Chondrocyte (in vitro differentiated cells): ENCODE measurements at regions not wholly inside any gene's neighbourhood (a gene's known extent, or its start where the extent isn't known, plus 50 kb on each side); places are given as distances from the start of the nearest gene placed in this dataset.
"Not testable (repeated sequence)": the region's sequence is repeated elsewhere in the genome, so short reads cannot be mapped to it uniquely, and the experiment has no call there.

ENCODE experiments used
- DNase-seq: peaks from one replicate; pipeline ENCODE4 v3.0.0; 2021; ENCODE audit warnings: mixed read lengths, low spot score
- H3K27ac Mint-ChIP-seq: one replicate; pipeline ENCODE4 v1.8.0; 2021; ENCODE audit warnings: mild to moderate bottlenecking, moderate library complexity, mixed read lengths; ENCODE audit not compliant: unreplicated experiment
- H3K27me3 Mint-ChIP-seq: 2 replicates; pipeline ENCODE4 v1.8.0; 2021; ENCODE audit warnings: low read depth, mixed read lengths
- H3K36me3 Mint-ChIP-seq: 2 replicates; pipeline ENCODE4 v1.8.0; 2021; ENCODE audit warnings: low read depth, mixed read lengths
- H3K4me1 Mint-ChIP-seq: 2 replicates; pipeline ENCODE4 v1.8.0; 2021; ENCODE audit warnings: low read depth, mild to moderate bottlenecking, mixed read lengths
- H3K4me3 Mint-ChIP-seq: one replicate; pipeline ENCODE4 v1.8.0; 2021; ENCODE audit warnings: mild to moderate bottlenecking, moderate library complexity, mixed read lengths; ENCODE audit not compliant: unreplicated experiment
- H3K9me3 Mint-ChIP-seq: 2 replicates; pipeline ENCODE4 v1.8.0; 2021; ENCODE audit warnings: low read depth, mixed read lengths
- CTCF ChIP-seq: fragments of 200-600 bp; sonication (generic); IDR thresholded peaks from 2 replicates; pipeline ENCODE4 v1.5.0; 2021; ENCODE audit warnings: antibody characterized with exemption, mild to moderate bottlenecking, moderate library complexity

- no peak for TF ChIP-seq CTCF
- H3K9me3 Mint-ChIP-seq: no peaks in the 10 kb centered on the region
- no peak for DNase-seq
These were observed 84.2 kb upstream of the PIK3C3 start for GRCh38 chr18:41870817-41871216.

GRCh38 chr18:41870191-41870590 lies 84.8 kb upstream of the PIK3C3 start:
- no peaks in the 10 kb centered on the region for H3K36me3 Mint-ChIP-seq
- H3K9me3 Mint-ChIP-seq: no peaks in the 10 kb centered on the region
- H3K4me3 Mint-ChIP-seq: no peak overlapping the region
- H3K27ac Mint-ChIP-seq: no peak overlapping the region
- peaks cover 16% of the 10 kb centered on the region for H3K4me1 Mint-ChIP-seq
- no peaks in the 10 kb centered on the region for H3K27me3 Mint-ChIP-seq
- no peak for DNase-seq
- no peak for TF ChIP-seq CTCF

More at GRCh38 chr18:41870817-41871216, 84.2 kb upstream of the PIK3C3 start:
- Mint-ChIP-seq H3K27me3 (no peaks in the 10 kb centered on the region), H3K4me1 (peaks cover 22% of the 10 kb centered on the region), H3K27ac (no peak overlapping the region), H3K36me3 (no peaks in the 10 kb centered on the region), H3K4me3 (no peak overlapping the region)

GRCh38 chr18:41865796-41866195 lies 89.2 kb upstream of the PIK3C3 start:
- not testable (repeated sequence) for H3K27ac Mint-ChIP-seq, H3K36me3 Mint-ChIP-seq, H3K27me3 Mint-ChIP-seq, H3K4me1 Mint-ChIP-seq, H3K4me3 Mint-ChIP-seq, H3K9me3 Mint-ChIP-seq
- DNase-seq: peak; percentile 73

GRCh38 chr18:41864216-41864615 lies 90.8 kb upstream of the PIK3C3 start:
- Mint-ChIP-seq H3K4me3 (no peak overlapping the region), H3K4me1 (no peaks in the 10 kb centered on the region), H3K36me3 (no peaks in the 10 kb centered on the region), H3K27ac (no peak overlapping the region), H3K9me3 (no peaks in the 10 kb centered on the region), H3K27me3 (no peaks in the 10 kb centered on the region)
- no peak for DNase-seq
- no peak for TF ChIP-seq CTCF

- DNase-seq: no peak
- no peak overlapping the region for H3K27ac Mint-ChIP-seq
- TF ChIP-seq CTCF: no peak
- H3K9me3 Mint-ChIP-seq: no peaks in the 10 kb centered on the region
- H3K27me3 Mint-ChIP-seq: no peaks in the 10 kb centered on the region
- no peaks in the 10 kb centered on the region for H3K36me3 Mint-ChIP-seq
- H3K4me1 Mint-ChIP-seq: no peaks in the 10 kb centered on the region
- no peak overlapping the region for H3K4me3 Mint-ChIP-seq
These were observed 92.1 kb upstream of the PIK3C3 start for GRCh38 chr18:41862921-41863320.

- Mint-ChIP-seq H3K27ac (no peak overlapping the region), H3K9me3 (no peaks in the 10 kb centered on the region), H3K27me3 (peaks cover 3% of the 10 kb centered on the region), H3K36me3 (no peaks in the 10 kb centered on the region), H3K4me1 (no peaks in the 10 kb centered on the region), H3K4me3 (no peak overlapping the region)
- DNase-seq: no peak
- TF ChIP-seq CTCF: no peak
These were observed 94.0 kb upstream of the PIK3C3 start for GRCh38 chr18:41860987-41861386.
